CD14-positive monocyte (primary cell): ENCODE measurements at regions not wholly inside any gene's neighbourhood (a gene's known extent, or its start where the extent isn't known, plus 50 kb on each side); places are given as distances from the start of the nearest gene placed in this dataset.

ENCODE experiments used
- DNase-seq, 3 donors: peaks; one replicate each; pipeline ENCODE4 v3.0.0-alpha.2; 2011 to 2022
- H2AFZ ChIP-seq: 2 replicates; pipeline ENCODE4 v1.6.0; 2012; ENCODE audit warnings: mild to moderate bottlenecking, low read depth, low read length, inconsistent platforms; ENCODE audit not compliant: insufficient read depth, poor library complexity, severe bottlenecking
- H3K27ac ChIP-seq, 2 donors: 1 replicate in 1 of 2; 2 replicates in 1 of 2; pipeline ENCODE4 v1.5.1; 2012 to 2013; ENCODE audit warnings: low read length in 2 of 2, control low read depth in 1 of 2, inconsistent platforms in 1 of 2, low read depth in 1 of 2, mild to moderate bottlenecking in 1 of 2
- H3K27me3 ChIP-seq, 2 donors: one replicate each; pipeline versions ENCODE4 v1.6.0 to v1.6.1; 2011 to 2013; ENCODE audit warnings: low read length in 2 of 2; ENCODE audit not compliant: control insufficient read depth in 2 of 2, insufficient read depth in 2 of 2
- H3K36me3 ChIP-seq, 2 donors: replicated peaks in 1 of 2; 1 replicate in 1 of 2; 2 replicates in 1 of 2; pipeline versions ENCODE4 v1.5.1 to v1.6.1; 2012 to 2013; ENCODE audit warnings: low read length in 2 of 2, control low read depth in 1 of 2, inconsistent platforms in 1 of 2, mild to moderate bottlenecking in 1 of 2; ENCODE audit not compliant: insufficient read depth in 2 of 2, control insufficient read depth in 1 of 2
- H3K4me1 ChIP-seq, 2 donors: 1 replicate in 1 of 2; 2 replicates in 1 of 2; pipeline versions ENCODE4 v1.5.1 to v1.6.1; 2012 to 2013; ENCODE audit warnings: low read length in 2 of 2, control low read depth in 1 of 2, inconsistent platforms in 1 of 2, mild to moderate bottlenecking in 1 of 2, moderate library complexity in 1 of 2; ENCODE audit not compliant: insufficient read depth in 2 of 2, control insufficient read depth in 1 of 2
- H3K4me2 ChIP-seq: replicated peaks from 2 replicates; pipeline ENCODE3; 2012; ENCODE audit warnings: low read length, moderate library complexity, mild to moderate bottlenecking; ENCODE audit not compliant: poor library complexity, severe bottlenecking; ENCODE audit errors: extremely low read depth
- H3K4me3 ChIP-seq, 3 experiments: fragments of 200-600 bp in 1 of 3; sonication (generic) in 1 of 3; replicated peaks in 1 of 3; 1 replicate in 2 of 3; 2 replicates in 1 of 3; pipeline ENCODE4 v1.5.1; 2011 to 2013; ENCODE audit warnings: low read length in 3 of 3, mild to moderate bottlenecking in 3 of 3, control low read depth in 2 of 3, low read depth in 2 of 3, inconsistent platforms in 1 of 3, moderate library complexity in 1 of 3
- H3K79me2 ChIP-seq: 2 replicates; pipeline ENCODE4 v1.6.0; 2012; ENCODE audit warnings: mild to moderate bottlenecking, control low read depth, inconsistent platforms, low read length, moderate library complexity; ENCODE audit not compliant: insufficient read depth
- H3K9ac ChIP-seq: 2 replicates; pipeline ENCODE4 v1.6.0; 2017; ENCODE audit warnings: low read length, mild to moderate bottlenecking; ENCODE audit not compliant: insufficient read depth, poor library complexity, severe bottlenecking
- H3K9me3 ChIP-seq, 2 donors: replicated peaks in 1 of 2; 1 replicate in 1 of 2; 2 replicates in 1 of 2; pipeline versions ENCODE4 v1.5.1 to v1.6.1; 2012 to 2013; ENCODE audit warnings: low read length in 2 of 2, control low read depth in 1 of 2; ENCODE audit not compliant: control insufficient read depth in 1 of 2, insufficient read depth in 1 of 2
- H4K20me1 ChIP-seq: 2 replicates; pipeline ENCODE4 v1.6.0; 2012; ENCODE audit warnings: mild to moderate bottlenecking, low read length, control low read depth, moderate library complexity; ENCODE audit not compliant: insufficient read depth
- H3K27ac Mint-ChIP-seq, 7 donors: one replicate each; pipeline ENCODE4 v1.8.0; 2020; ENCODE audit warnings: mild to moderate bottlenecking in 7 of 7, mixed read lengths in 7 of 7, moderate library complexity in 6 of 7, inconsistent platforms in 2 of 7
- H3K27me3 Mint-ChIP-seq, 3 donors: one replicate each; pipeline ENCODE4 v1.8.0; 2021 to 2022; ENCODE audit warnings: low read depth in 3 of 3, mild to moderate bottlenecking in 3 of 3, mixed read lengths in 3 of 3, moderate library complexity in 3 of 3, inconsistent platforms in 1 of 3
- H3K36me3 Mint-ChIP-seq, 2 donors: one replicate each; pipeline ENCODE4 v1.8.0; 2020; ENCODE audit warnings: mixed read lengths in 2 of 2, inconsistent platforms in 1 of 2, mild to moderate bottlenecking in 1 of 2
- H3K4me1 Mint-ChIP-seq: one replicate; pipeline ENCODE4 v1.8.0; 2020; ENCODE audit warnings: mild to moderate bottlenecking, mixed read lengths
- H3K4me3 Mint-ChIP-seq, 2 donors: one replicate each; pipeline ENCODE4 v1.8.0; 2020; ENCODE audit warnings: mild to moderate bottlenecking in 2 of 2, mixed read lengths in 2 of 2, moderate library complexity in 1 of 2
- H3K9me3 Mint-ChIP-seq, 7 donors: one replicate each; pipeline ENCODE4 v1.8.0; 2020 to 2022; ENCODE audit warnings: mixed read lengths in 7 of 7, mild to moderate bottlenecking in 6 of 7, moderate library complexity in 6 of 7, inconsistent platforms in 2 of 7
- CTCF ChIP-seq: fragments of 200-600 bp; IDR thresholded peaks from one replicate; pipeline ENCODE4 v1.8.0; 2022; ENCODE audit warnings: antibody characterized with exemption, mild to moderate bottlenecking
- WGBS: methylation state at CpG from one replicate; pipeline ENCODE4 v1.1.5; 2013; ENCODE audit warnings: missing lambda C conversion rate; ENCODE audit not compliant: insufficient coverage; 5-methylcytosine and 5-hydroxymethylcytosine counted together
- intact Hi-C, 2 donors: fragments of 100-400 bp; cut with micrococcal nuclease; formaldehyde crosslinking; loops; one replicate each; pipeline versions ENCODE4 v1.15.0 to v1.15.1; 2023

- no peaks in the 10 kb centered on the region for H3K36me3 ChIP-seq
- intact Hi-C loops = no loop called here
- H3K27ac Mint-ChIP-seq = no peak overlapping the region
- H3K9ac ChIP-seq = no peak overlapping the region
- no peaks in the 10 kb centered on the region for H3K27me3 ChIP-seq
- no CpG with 5 or more reads among the region's 2 CpGs for WGBS
- H3K9me3 ChIP-seq = no peaks in the 10 kb centered on the region
- no peak overlapping the region for H3K27ac ChIP-seq
- DNase-seq = no peak
- H3K79me2 ChIP-seq = no peaks in the 10 kb centered on the region
- H3K4me3 Mint-ChIP-seq = no peak overlapping the region
- no peaks in the 10 kb centered on the region for H3K4me1 Mint-ChIP-seq
- H3K9me3 Mint-ChIP-seq = peaks cover 0 to 4% (median 2%) of the 10 kb centered on the region in 7 donors
- no peak overlapping the region for H3K4me2 ChIP-seq
- H3K4me1 ChIP-seq = no peaks in the 10 kb centered on the region
- H3K36me3 Mint-ChIP-seq = no peaks in the 10 kb centered on the region
- TF ChIP-seq CTCF = no peak
- H3K27me3 Mint-ChIP-seq = peaks cover 0 to 1% (median 0%) of the 10 kb centered on the region in 3 donors
- H3K4me3 ChIP-seq = no peak overlapping the region
- no peak overlapping the region for H2AFZ ChIP-seq
- no peaks in the 10 kb centered on the region for H4K20me1 ChIP-seq
Observed at GRCh38 chr7:119483364-119483763, 789.6 kb upstream of the KCND2 start.

- Histone ChIP-seq H3K27me3 (no peaks in the 10 kb centered on the region), H2AFZ (no peak overlapping the region), H3K79me2 (no peaks in the 10 kb centered on the region), H3K27ac (no peak overlapping the region), H4K20me1 (no peaks in the 10 kb centered on the region), H3K9ac (no peak overlapping the region), H3K4me2 (no peak overlapping the region), H3K36me3 (no peaks in the 10 kb centered on the region), H3K9me3 (no peaks in the 10 kb centered on the region), H3K4me1 (no peaks in the 10 kb centered on the region), H3K4me3 (no peak overlapping the region)
- DNase-seq = no peak
- intact Hi-C loops = no loop called here
- no peaks in the 10 kb centered on the region for H3K27me3 Mint-ChIP-seq
- no peak for TF ChIP-seq CTCF
- H3K9me3 Mint-ChIP-seq = peaks cover 0 to 7% (median 2%) of the 10 kb centered on the region in 7 donors
- no peaks in the 10 kb centered on the region for H3K4me1 Mint-ChIP-seq
- WGBS = no CpG with 5 or more reads among the region's 3 CpGs
- H3K36me3 Mint-ChIP-seq = no peaks in the 10 kb centered on the region
- no peak overlapping the region for H3K27ac Mint-ChIP-seq
- no peak overlapping the region for H3K4me3 Mint-ChIP-seq
Observed at GRCh38 chr7:119514326-119514725, 758.6 kb upstream of the KCND2 start.
